ENCODE measurements at regions not wholly inside any gene's neighbourhood (a gene's known extent, or its start where the extent isn't known, plus 50 kb on each side); places are given as distances from the start of the nearest gene placed in this dataset.

- TF ChIP-seq, protein P1, sequence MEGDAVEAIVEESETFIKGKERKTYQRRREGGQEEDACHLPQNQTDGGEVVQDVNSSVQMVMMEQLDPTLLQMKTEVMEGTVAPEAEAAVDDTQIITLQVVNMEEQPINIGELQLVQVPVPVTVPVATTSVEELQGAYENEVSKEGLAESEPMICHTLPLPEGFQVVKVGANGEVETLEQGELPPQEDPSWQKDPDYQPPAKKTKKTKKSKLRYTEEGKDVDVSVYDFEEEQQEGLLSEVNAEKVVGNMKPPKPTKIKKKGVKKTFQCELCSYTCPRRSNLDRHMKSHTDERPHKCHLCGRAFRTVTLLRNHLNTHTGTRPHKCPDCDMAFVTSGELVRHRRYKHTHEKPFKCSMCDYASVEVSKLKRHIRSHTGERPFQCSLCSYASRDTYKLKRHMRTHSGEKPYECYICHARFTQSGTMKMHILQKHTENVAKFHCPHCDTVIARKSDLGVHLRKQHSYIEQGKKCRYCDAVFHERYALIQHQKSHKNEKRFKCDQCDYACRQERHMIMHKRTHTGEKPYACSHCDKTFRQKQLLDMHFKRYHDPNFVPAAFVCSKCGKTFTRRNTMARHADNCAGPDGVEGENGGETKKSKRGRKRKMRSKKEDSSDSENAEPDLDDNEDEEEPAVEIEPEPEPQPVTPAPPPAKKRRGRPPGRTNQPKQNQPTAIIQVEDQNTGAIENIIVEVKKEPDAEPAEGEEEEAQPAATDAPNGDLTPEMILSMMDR (conservative IDR thresholded peaks at IDR 0.05; ENCODE audit: low read depth, low read length) = no peak
- TF ChIP-seq EZH2 (IDR thresholded peaks at IDR 0.05; ENCODE audit: low read length, unreplicated experiment) (no peak), EZH2phosphoT487 (IDR thresholded peaks at IDR 0.05; ENCODE audit: borderline replicate concordance, low read length) (no peak)
Measured at GRCh38 chr22:48226026-48227013, 1463.9 kb downstream of the TBC1D22A start.

Measured in PC-3 (cell line).